ENCODE measurements at regions not wholly inside any gene's neighbourhood (a gene's known extent, or its start where the extent isn't known, plus 50 kb on each side); places are given as distances from the start of the nearest gene placed in this dataset.

GRCh38 chr18:29250259-29250658 is 1073.3 kb upstream of the CDH2 start:
- no peaks in the 10 kb centered on the region for H3K27me3 ChIP-seq
- H3K4me3 ChIP-seq = no peak overlapping the region
- no peak for TF ChIP-seq CTCF (IDR thresholded peaks at IDR 0.05)
- no peak for TF ChIP-seq POLR2A (IDR thresholded peaks at IDR 0.05)
- H3K36me3 ChIP-seq = no peaks in the 10 kb centered on the region
- 73 to 80% (median 79%) methylated on average over 4 of the region's 4 CpGs for WGBS, 4 donors
- H3K4me1 ChIP-seq = no peaks in the 10 kb centered on the region
- no peaks in the 10 kb centered on the region for H3K9me3 ChIP-seq
- ATAC-seq = no peak
- DNase-seq = no peak
- no peak overlapping the region for H3K27ac ChIP-seq
- intact Hi-C loops (cut with DNase I) = no loop called here

GRCh38 chr18:29248805-29249204 is 1071.9 kb upstream of the CDH2 start:
- Histone ChIP-seq H3K27ac (no peak overlapping the region), H3K36me3 (no peaks in the 10 kb centered on the region), H3K9me3 (no peaks in the 10 kb centered on the region), H3K4me1 (no peaks in the 10 kb centered on the region), H3K27me3 (no peaks in the 10 kb centered on the region), H3K4me3 (no peak overlapping the region)
- intact Hi-C loops (cut with DNase I) = no loop called here
- ATAC-seq (no peak), DNase-seq (no peak)
- 85 to 89% (median 87%) methylated on average over 2 of the region's 2 CpGs for WGBS, 4 donors
- TF ChIP-seq CTCF (IDR thresholded peaks at IDR 0.05) (no peak), POLR2A (IDR thresholded peaks at IDR 0.05) (no peak)

- Histone ChIP-seq H3K4me3 (no peak overlapping the region), H3K4me1 (no peaks in the 10 kb centered on the region), H3K27me3 (no peaks in the 10 kb centered on the region), H3K36me3 (no peaks in the 10 kb centered on the region), H3K9me3 (no peaks in the 10 kb centered on the region), H3K27ac (no peak overlapping the region)
- no peak for TF ChIP-seq CTCF (IDR thresholded peaks at IDR 0.05)
- no peak for TF ChIP-seq POLR2A (IDR thresholded peaks at IDR 0.05)
- 85 to 91% (median 88%) methylated on average over 3 of the region's 3 CpGs for WGBS, 4 donors
- intact Hi-C loops (cut with DNase I) = no loop called here
- DNase-seq = no peak
- ATAC-seq = no peak
These were observed 1064.3 kb upstream of the CDH2 start for GRCh38 chr18:29241199-29241598.

- Histone ChIP-seq H3K4me1 (no peaks in the 10 kb centered on the region), H3K36me3 (no peaks in the 10 kb centered on the region), H3K9me3 (peaks cover 0 to 26% (median 3%) of the 10 kb centered on the region in 12 donors), H3K27me3 (no peaks in the 10 kb centered on the region), H3K4me3 (no peak overlapping the region), H3K27ac (no peak overlapping the region)
- DNase-seq (no peak), ATAC-seq (no peak)
- TF ChIP-seq CTCF (IDR thresholded peaks at IDR 0.05) (no peak), POLR2A (IDR thresholded peaks at IDR 0.05) (no peak)
- intact Hi-C loops (cut with DNase I) = no loop called here
These were observed 1057.8 kb upstream of the CDH2 start for GRCh38 chr18:29234751-29235150.

Measured in heart left ventricle (tissue), 16 donors.